GM12892 (cell line): ENCODE measurements at regions not wholly inside any gene's neighbourhood (a gene's known extent, or its start where the extent isn't known, plus 50 kb on each side); places are given as distances from the start of the nearest gene placed in this dataset.
"Not testable (repeated sequence)": the region's sequence is repeated elsewhere in the genome, so short reads cannot be mapped to it uniquely, and the experiment has no call there.

Experiments used
- DNase-seq: peaks from one replicate; pipeline ENCODE4 v3.0.0; 2011; ENCODE audit not compliant: insufficient read length
- FAIRE-seq: peaks from 2 replicates; lab custom pipeline; 2011; peaks lifted over from hg19 to GRCh38; lab: Jason Lieb, UNC
- POLR2A ChIP-seq: IDR thresholded peaks from 2 replicates; pipeline ENCODE4 v1.6.1; 2011; ENCODE audit warnings: low read depth, low read length, control low read depth
- POLR2AphosphoS5 ChIP-seq: IDR thresholded peaks from 2 replicates; pipeline ENCODE4 v1.6.1; 2011; ENCODE audit warnings: low read depth, low read length, control low read depth
- TAF1 ChIP-seq: IDR thresholded peaks from 2 replicates; pipeline ENCODE4 v1.6.1; 2011; ENCODE audit warnings: low read depth, mild to moderate bottlenecking, control low read depth, low read length, borderline replicate concordance

GRCh38 chr11:112656772-112657428 lies 304.3 kb upstream of the NCAM1 start:
- TF ChIP-seq POLR2AphosphoS5 (no peak), POLR2A (no peak), TAF1 (no peak)
- DNase-seq (no peak), FAIRE-seq (no peak)

GRCh38 chr11:112658431-112658878 lies 302.8 kb upstream of the NCAM1 start:
- DNase-seq (no peak), FAIRE-seq (no peak)
- TF ChIP-seq TAF1 (no peak), POLR2A (no peak), POLR2AphosphoS5 (no peak)

- FAIRE-seq (no peak), DNase-seq (no peak)
- TF ChIP-seq POLR2A, result no peak
- TF ChIP-seq POLR2AphosphoS5, result no peak
- no peak for TF ChIP-seq TAF1
These were observed 300.1 kb upstream of the NCAM1 start for GRCh38 chr11:112661146-112661545.

- TF ChIP-seq POLR2AphosphoS5, result no peak
- no peak for TF ChIP-seq TAF1
- TF ChIP-seq POLR2A, result no peak
- no peak for FAIRE-seq
- DNase-seq, result no peak
These were observed 299.6 kb upstream of the NCAM1 start for GRCh38 chr11:112661571-112661970.

GRCh38 chr11:112662554-112662953 lies 298.7 kb upstream of the NCAM1 start:
- DNase-seq, result no peak

GRCh38 chr11:112663947-112664634 lies 297.1 kb upstream of the NCAM1 start:
- DNase-seq (no peak), FAIRE-seq (peak; percentile 5)
- TF ChIP-seq TAF1 (no peak), POLR2AphosphoS5 (no peak), POLR2A (no peak)

More at GRCh38 chr11:112662554-112662953, 298.7 kb upstream of the NCAM1 start:
- no peak for TF ChIP-seq TAF1
- TF ChIP-seq POLR2A, result no peak
- no peak for TF ChIP-seq POLR2AphosphoS5
- no peak for FAIRE-seq

- FAIRE-seq (no peak), DNase-seq (no peak)
- no peak for TF ChIP-seq TAF1
- TF ChIP-seq POLR2AphosphoS5, result no peak
- TF ChIP-seq POLR2A, result no peak
These were observed 295.9 kb upstream of the NCAM1 start for GRCh38 chr11:112665291-112665690.

GRCh38 chr11:112666253-112666652 lies 295.0 kb upstream of the NCAM1 start:
- TF ChIP-seq POLR2AphosphoS5 (no peak), TAF1 (no peak), POLR2A (no peak)
- no peak for DNase-seq
- FAIRE-seq, result no peak

GRCh38 chr11:112670806-112671570 lies 290.2 kb upstream of the NCAM1 start:
- TF ChIP-seq POLR2A, result no peak
- no peak for TF ChIP-seq TAF1
- no peak for TF ChIP-seq POLR2AphosphoS5
- FAIRE-seq, result no peak
- DNase-seq, result no peak

- DNase-seq, FAIRE-seq: not testable (repeated sequence)
These were observed 287.8 kb upstream of the NCAM1 start for GRCh38 chr11:112673401-112673800.

GRCh38 chr11:112685111-112685510 lies 276.1 kb upstream of the NCAM1 start:
- TF ChIP-seq POLR2A (no peak), TAF1 (no peak), POLR2AphosphoS5 (no peak)
- no peak for FAIRE-seq
- DNase-seq, result no peak

- DNase-seq (no peak), FAIRE-seq (no peak)
- TF ChIP-seq TAF1 (no peak), POLR2AphosphoS5 (no peak), POLR2A (no peak)
These were observed 271.4 kb upstream of the NCAM1 start for GRCh38 chr11:112689851-112690250.
